ENCODE measurements at regions not wholly inside any gene's neighbourhood (a gene's known extent, or its start where the extent isn't known, plus 50 kb on each side); places are given as distances from the start of the nearest gene placed in this dataset.

DNA sequence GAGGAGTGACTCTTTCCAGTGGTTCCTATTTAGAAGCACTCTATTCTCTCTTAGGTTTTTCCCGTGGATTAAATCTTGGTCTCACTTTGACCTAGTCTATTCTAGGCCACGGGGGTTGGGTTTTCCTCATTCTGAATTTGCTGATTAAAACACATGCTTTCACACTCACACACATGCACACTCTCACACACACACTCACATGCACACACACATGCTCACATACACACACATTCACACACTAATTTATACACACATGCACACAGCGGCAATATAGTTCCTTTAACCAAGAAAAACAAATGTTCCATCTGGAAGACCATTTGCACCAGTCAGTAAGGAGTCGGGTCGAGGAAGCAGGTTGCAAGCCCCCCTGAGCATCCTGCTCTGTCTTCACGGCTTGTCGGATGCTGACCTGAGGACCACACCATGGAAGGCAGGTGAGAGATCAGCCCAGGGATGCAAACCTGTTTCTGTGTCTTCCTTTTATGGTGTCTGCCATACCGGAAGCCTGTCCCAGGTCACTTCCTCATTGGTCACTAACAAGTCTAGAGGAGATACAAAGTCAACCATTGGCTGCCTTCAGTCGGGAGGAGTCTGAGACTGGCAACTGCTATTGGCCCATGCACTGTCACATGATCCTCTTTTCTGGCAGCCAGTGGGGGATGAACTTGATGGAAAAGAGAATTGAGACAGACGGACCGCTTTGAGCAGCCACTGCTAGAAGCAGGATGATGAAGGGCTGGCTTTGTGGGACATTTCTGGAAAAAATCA is 330.8 kb downstream of the FGFR2 start:
- intact Hi-C loops (cut with DNase I; ENCODE audit: low total_unique reads) (no loop called here), in situ Hi-C loops (cut with MboI; ENCODE audit: low sequenced_read_pairs in 4 of 4) (no loop called here)
- Histone ChIP-seq H3K4me1 (no peaks in the 10 kb centered on the region), H3K27me3 (no peaks in the 10 kb centered on the region), H3K36me3 (no peaks in the 10 kb centered on the region), H3K9me3 (no peaks in the 10 kb centered on the region), H3K27ac (no peak overlapping the region), H3K4me3 (no peak overlapping the region)
- DNase-seq (no peak), ATAC-seq (no peak)
- TF ChIP-seq POLR2A (IDR thresholded peaks at IDR 0.05): no peak
- TF ChIP-seq, protein P1, sequence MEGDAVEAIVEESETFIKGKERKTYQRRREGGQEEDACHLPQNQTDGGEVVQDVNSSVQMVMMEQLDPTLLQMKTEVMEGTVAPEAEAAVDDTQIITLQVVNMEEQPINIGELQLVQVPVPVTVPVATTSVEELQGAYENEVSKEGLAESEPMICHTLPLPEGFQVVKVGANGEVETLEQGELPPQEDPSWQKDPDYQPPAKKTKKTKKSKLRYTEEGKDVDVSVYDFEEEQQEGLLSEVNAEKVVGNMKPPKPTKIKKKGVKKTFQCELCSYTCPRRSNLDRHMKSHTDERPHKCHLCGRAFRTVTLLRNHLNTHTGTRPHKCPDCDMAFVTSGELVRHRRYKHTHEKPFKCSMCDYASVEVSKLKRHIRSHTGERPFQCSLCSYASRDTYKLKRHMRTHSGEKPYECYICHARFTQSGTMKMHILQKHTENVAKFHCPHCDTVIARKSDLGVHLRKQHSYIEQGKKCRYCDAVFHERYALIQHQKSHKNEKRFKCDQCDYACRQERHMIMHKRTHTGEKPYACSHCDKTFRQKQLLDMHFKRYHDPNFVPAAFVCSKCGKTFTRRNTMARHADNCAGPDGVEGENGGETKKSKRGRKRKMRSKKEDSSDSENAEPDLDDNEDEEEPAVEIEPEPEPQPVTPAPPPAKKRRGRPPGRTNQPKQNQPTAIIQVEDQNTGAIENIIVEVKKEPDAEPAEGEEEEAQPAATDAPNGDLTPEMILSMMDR (IDR thresholded peaks at IDR 0.05 in 4 of 5, conservative IDR thresholded peaks at IDR 0.05 in 1 of 5): no peak

DNA sequence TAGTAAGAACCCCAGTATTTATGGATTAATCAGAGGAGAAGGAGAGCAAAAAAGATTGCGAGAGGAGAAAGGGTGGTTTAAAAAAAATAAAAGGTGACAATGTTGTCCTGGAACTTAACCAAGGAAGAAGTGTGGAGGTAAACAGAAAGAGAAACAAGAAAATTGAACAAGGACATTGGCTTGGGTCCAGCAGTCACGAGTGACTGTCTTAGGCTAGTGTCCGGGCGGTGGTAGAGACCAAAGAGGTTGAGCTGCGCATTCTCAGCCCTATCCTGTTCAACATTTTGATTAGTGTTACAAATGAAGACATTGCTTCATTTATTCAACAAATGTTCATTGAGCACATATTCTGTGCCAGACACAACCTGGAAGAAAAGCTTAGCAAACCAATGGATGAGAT is 329.9 kb downstream of the FGFR2 start:
- Histone ChIP-seq H3K9me3 (no peaks in the 10 kb centered on the region), H3K27me3 (no peaks in the 10 kb centered on the region), H3K27ac (no peak overlapping the region), H3K36me3 (no peaks in the 10 kb centered on the region), H3K4me3 (no peak overlapping the region), H3K4me1 (no peaks in the 10 kb centered on the region)
- in situ Hi-C loops (cut with MboI; ENCODE audit: low sequenced_read_pairs in 4 of 4): no loop called here
- intact Hi-C loops (cut with DNase I; ENCODE audit: low total_unique reads): no loop called here
- ATAC-seq: no peak
- no peak for TF ChIP-seq POLR2A (IDR thresholded peaks at IDR 0.05)
- TF ChIP-seq, protein P1 (IDR thresholded peaks at IDR 0.05 in 4 of 5, conservative IDR thresholded peaks at IDR 0.05 in 1 of 5): no peak
- DNase-seq: no peak

DNA sequence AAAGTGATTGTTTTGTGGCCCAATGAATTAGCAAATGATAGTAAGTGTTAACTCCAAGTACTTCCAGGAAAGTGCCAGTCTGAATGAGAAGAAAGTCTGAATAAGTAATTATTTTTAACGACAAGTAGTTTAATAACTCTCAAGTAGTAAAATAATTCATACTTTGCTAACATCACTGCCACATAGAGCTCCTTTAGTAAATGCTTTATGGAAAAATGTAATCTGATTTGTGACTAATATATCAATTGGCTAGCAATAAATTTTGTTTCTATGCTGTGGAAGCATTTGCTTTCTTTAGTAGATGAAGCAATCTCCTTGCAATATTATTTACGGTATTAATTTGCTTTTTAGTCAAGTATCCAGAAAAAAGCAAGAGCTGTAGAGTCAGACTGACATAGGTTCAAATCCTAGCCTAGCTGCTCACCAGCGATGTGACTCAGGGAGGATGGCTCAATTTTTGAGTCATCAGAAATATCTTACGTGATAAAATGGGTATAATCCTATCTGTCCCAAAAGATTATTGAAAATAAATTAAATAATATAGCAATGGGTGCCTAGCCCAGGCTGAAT is 329.3 kb downstream of the FGFR2 start:
- ATAC-seq (no peak), DNase-seq (no peak)
- H3K9me3 ChIP-seq: no peaks in the 10 kb centered on the region
- no peaks in the 10 kb centered on the region for H3K36me3 ChIP-seq
- H3K4me1 ChIP-seq: no peaks in the 10 kb centered on the region
- no peak overlapping the region for H3K4me3 ChIP-seq
- H3K27me3 ChIP-seq: no peaks in the 10 kb centered on the region
- in situ Hi-C loops (cut with MboI; ENCODE audit: low sequenced_read_pairs in 4 of 4): no loop called here
- H3K27ac ChIP-seq: no peak overlapping the region
- intact Hi-C loops (cut with DNase I; ENCODE audit: low total_unique reads): no loop called here
- no peak for TF ChIP-seq POLR2A (IDR thresholded peaks at IDR 0.05)
- TF ChIP-seq, protein P1 (IDR thresholded peaks at IDR 0.05 in 4 of 5, conservative IDR thresholded peaks at IDR 0.05 in 1 of 5): no peak

DNA sequence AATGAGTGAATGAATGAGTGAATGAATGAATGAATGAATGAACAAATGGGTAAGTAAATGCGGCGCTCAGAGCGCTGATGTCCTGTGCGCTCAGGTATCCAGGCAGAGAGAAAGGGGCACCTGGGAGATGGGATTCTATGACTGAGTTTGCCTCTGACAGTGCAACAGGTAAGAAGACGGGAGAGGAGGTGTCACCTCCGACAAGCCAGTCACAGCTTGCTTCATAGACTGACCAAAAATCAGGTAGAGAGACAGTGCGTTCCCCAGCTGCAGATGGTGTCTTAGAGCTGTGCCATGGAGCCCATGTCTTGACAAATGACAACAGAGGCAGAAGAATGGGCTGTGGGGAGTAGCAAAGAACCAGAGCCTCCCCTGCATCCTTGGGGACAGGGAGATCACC is 327.3 kb downstream of the FGFR2 start:
- no peaks in the 10 kb centered on the region for H3K4me1 ChIP-seq
- no peak overlapping the region for H3K27ac ChIP-seq
- no peaks in the 10 kb centered on the region for H3K36me3 ChIP-seq
- intact Hi-C loops (cut with DNase I; ENCODE audit: low total_unique reads): no loop called here
- in situ Hi-C loops (cut with MboI; ENCODE audit: low sequenced_read_pairs in 4 of 4): no loop called here
- no peak for ATAC-seq
- TF ChIP-seq, protein P1 (IDR thresholded peaks at IDR 0.05 in 4 of 5, conservative IDR thresholded peaks at IDR 0.05 in 1 of 5): no peak
- no peak for TF ChIP-seq POLR2A (IDR thresholded peaks at IDR 0.05)
- no peaks in the 10 kb centered on the region for H3K27me3 ChIP-seq
- H3K9me3 ChIP-seq: no peaks in the 10 kb centered on the region
- H3K4me3 ChIP-seq: no peak overlapping the region
- no peak for DNase-seq

Measured in gastrocnemius medialis (tissue), 4 donors.